ENCODE measurements at regions not wholly inside any gene's neighbourhood (a gene's known extent, or its start where the extent isn't known, plus 50 kb on each side); places are given as distances from the start of the nearest gene placed in this dataset.

- H3K4me3 ChIP-seq (ENCODE audit: low read depth, low read length): no peak overlapping the region
- peak; percentile 32 for DNase-seq (ENCODE audit: low read depth)
- TF ChIP-seq, protein P1, sequence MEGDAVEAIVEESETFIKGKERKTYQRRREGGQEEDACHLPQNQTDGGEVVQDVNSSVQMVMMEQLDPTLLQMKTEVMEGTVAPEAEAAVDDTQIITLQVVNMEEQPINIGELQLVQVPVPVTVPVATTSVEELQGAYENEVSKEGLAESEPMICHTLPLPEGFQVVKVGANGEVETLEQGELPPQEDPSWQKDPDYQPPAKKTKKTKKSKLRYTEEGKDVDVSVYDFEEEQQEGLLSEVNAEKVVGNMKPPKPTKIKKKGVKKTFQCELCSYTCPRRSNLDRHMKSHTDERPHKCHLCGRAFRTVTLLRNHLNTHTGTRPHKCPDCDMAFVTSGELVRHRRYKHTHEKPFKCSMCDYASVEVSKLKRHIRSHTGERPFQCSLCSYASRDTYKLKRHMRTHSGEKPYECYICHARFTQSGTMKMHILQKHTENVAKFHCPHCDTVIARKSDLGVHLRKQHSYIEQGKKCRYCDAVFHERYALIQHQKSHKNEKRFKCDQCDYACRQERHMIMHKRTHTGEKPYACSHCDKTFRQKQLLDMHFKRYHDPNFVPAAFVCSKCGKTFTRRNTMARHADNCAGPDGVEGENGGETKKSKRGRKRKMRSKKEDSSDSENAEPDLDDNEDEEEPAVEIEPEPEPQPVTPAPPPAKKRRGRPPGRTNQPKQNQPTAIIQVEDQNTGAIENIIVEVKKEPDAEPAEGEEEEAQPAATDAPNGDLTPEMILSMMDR (IDR thresholded peaks at IDR 0.05; ENCODE audit: control insufficient read depth, extremely low read depth, insufficient read depth): peak; percentile 49
These were observed 166.4 kb downstream of the TLE1 start for GRCh38 chr9:81522716-81523551.

DNA sequence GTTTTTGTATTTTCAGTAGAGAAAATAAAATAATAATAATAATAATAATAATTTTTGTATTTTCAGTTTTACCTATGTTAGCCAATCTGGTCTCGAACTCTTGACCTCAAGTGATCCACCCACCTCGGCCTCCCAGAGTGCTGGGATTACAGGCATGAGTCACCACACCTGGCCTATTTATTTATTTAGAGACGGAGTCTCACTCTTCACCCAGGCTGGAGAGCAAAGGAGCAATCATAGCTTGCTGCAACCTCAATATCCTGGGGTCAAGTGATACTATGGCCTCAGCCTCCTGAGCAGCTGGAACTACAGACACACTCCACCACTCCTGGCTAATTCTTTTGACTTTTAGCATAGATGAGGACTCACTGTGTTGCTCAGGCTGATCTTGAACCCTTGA is 167.5 kb downstream of the TLE1 start:
- no peak overlapping the region for H3K4me3 ChIP-seq (ENCODE audit: low read depth, low read length)
- TF ChIP-seq, protein P1 (IDR thresholded peaks at IDR 0.05; ENCODE audit: control insufficient read depth, extremely low read depth, insufficient read depth): no peak
- DNase-seq (ENCODE audit: low read depth): no peak

DNA sequence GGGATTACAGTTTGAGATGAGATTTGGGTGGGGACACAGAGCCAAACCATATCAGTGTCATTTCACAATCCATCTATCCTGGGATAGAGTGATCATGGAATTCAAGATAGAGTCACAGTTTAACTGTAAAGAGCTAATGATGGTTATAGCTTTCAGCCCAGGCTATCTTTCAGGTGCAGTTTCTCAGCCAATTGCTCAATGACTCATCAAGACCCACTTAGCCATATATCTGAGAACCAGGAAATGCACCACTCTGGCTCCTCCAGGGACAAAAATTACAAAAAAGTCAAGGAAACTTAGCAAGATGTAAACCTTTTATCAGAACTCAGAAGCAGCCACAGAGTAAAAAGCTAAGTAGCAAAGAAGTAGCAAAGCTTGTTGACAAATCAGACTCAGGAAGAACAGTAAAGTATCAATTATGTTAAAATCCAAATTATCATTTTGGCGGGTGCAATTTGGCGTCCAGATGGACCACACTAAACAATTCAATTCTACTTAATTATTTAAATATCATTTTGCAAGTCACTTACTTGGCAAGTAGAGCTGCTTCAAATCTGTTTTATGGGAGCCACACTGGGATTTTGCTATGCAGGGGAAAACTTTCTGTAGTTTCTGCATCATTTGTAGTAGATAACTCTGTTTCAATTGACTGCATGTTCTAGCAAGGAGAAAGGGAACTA is 169.4 kb downstream of the TLE1 start:
- no peak for DNase-seq (ENCODE audit: low read depth)
- no peak overlapping the region for H3K4me3 ChIP-seq (ENCODE audit: low read depth, low read length)
- TF ChIP-seq, protein P1 (IDR thresholded peaks at IDR 0.05; ENCODE audit: control insufficient read depth, extremely low read depth, insufficient read depth): no peak

DNA sequence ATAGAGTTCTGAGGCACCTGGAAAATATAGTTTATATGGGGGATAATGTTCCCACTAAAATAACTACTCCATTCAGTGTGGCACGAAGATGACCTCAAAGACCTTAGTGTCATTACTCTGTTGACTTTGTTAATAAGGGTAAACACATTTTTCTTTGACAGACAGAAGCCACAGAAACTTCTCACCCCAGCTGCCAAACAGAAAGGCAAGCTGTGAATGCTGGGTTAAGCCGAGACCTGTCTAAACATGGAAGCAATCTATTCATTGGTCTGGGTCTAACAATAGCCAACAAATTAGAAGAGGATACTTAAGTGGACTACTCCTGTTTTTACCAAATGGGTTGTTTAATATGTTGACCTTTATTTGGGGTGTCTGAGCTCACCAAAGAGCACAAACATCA is 171.4 kb downstream of the TLE1 start:
- TF ChIP-seq, protein P1 (IDR thresholded peaks at IDR 0.05; ENCODE audit: control insufficient read depth, extremely low read depth, insufficient read depth): no peak
- H3K4me3 ChIP-seq (ENCODE audit: low read depth, low read length): no peak overlapping the region
- no peak for DNase-seq (ENCODE audit: low read depth)

- TF ChIP-seq, protein P1 (IDR thresholded peaks at IDR 0.05; ENCODE audit: control insufficient read depth, extremely low read depth, insufficient read depth): no peak
- no peak overlapping the region for H3K4me3 ChIP-seq (ENCODE audit: low read depth, low read length)
- DNase-seq (ENCODE audit: low read depth): no peak
These were observed 176.3 kb downstream of the TLE1 start for GRCh38 chr9:81513059-81513458.

- TF ChIP-seq, protein P1 (IDR thresholded peaks at IDR 0.05; ENCODE audit: control insufficient read depth, extremely low read depth, insufficient read depth): no peak
- DNase-seq (ENCODE audit: low read depth): no peak
- H3K4me3 ChIP-seq (ENCODE audit: low read depth, low read length): no peak overlapping the region
These were observed 176.7 kb downstream of the TLE1 start for GRCh38 chr9:81512641-81513040.
